IPS-NIHi11 (cell line): ENCODE measurements at regions not wholly inside any gene's neighbourhood (a gene's known extent, or its start where the extent isn't known, plus 50 kb on each side); places are given as distances from the start of the nearest gene placed in this dataset.

Experiments used
- DNase-seq: peaks from one replicate; pipeline ENCODE4 v3.0.0; 2012; ENCODE audit warnings: mixed read lengths, low spot score

GRCh38 chr11:69413993-69414392 is 67.5 kb upstream of the LINC01488 start:
- DNase-seq, result no peak

- DNase-seq, result no peak
Observed at GRCh38 chr11:69414773-69415187, 66.7 kb upstream of the LINC01488 start.

GRCh38 chr11:69415411-69416142 is 65.9 kb upstream of the LINC01488 start:
- DNase-seq, result no peak

GRCh38 chr11:69416143-69416515 is 65.3 kb upstream of the LINC01488 start:
- no peak for DNase-seq

GRCh38 chr11:69416762-69417698 is 64.4 kb upstream of the LINC01488 start:
- DNase-seq, result no peak

GRCh38 chr11:69417699-69418085 is 63.8 kb upstream of the LINC01488 start:
- DNase-seq, result no peak

GRCh38 chr11:69418576-69419296 is 62.7 kb upstream of the LINC01488 start:
- no peak for DNase-seq

- no peak for DNase-seq
Observed at GRCh38 chr11:69419662-69420395, 61.6 kb upstream of the LINC01488 start.

- no peak for DNase-seq
Observed at GRCh38 chr11:69422645-69423044, 58.8 kb upstream of the LINC01488 start.

GRCh38 chr11:69423181-69423580 is 58.3 kb upstream of the LINC01488 start:
- DNase-seq, result no peak

GRCh38 chr11:69423611-69424385 is 57.7 kb upstream of the LINC01488 start:
- DNase-seq, result no peak

GRCh38 chr11:69424748-69425147 is 56.7 kb upstream of the LINC01488 start:
- no peak for DNase-seq

- DNase-seq, result no peak
Observed at GRCh38 chr11:69425444-69425843, 56.0 kb upstream of the LINC01488 start.

- DNase-seq, result no peak
Observed at GRCh38 chr11:69425895-69426544, 55.4 kb upstream of the LINC01488 start.

GRCh38 chr11:69427337-69427736 is 54.1 kb upstream of the LINC01488 start:
- DNase-seq, result no peak

- DNase-seq, result no peak
Observed at GRCh38 chr11:69427906-69428880, 53.3 kb upstream of the LINC01488 start.

GRCh38 chr11:69429716-69430491 is 51.6 kb upstream of the LINC01488 start:
- no peak for DNase-seq

- DNase-seq, result no peak
Observed at GRCh38 chr11:69430566-69430965, 50.9 kb upstream of the LINC01488 start.
